Middle frontal gyrus (tissue), 1 donor: ENCODE measurements at regions not wholly inside any gene's neighbourhood (a gene's known extent, or its start where the extent isn't known, plus 50 kb on each side); places are given as distances from the start of the nearest gene placed in this dataset.
"Not testable (repeated sequence)": the region's sequence is repeated elsewhere in the genome, so short reads cannot be mapped to it uniquely, and the experiment has no call there.

Experiments
- DNase-seq: peaks from one replicate; pipeline ENCODE4 v3.0.0-alpha.2; 2015; ENCODE audit warnings: low spot score; ENCODE audit errors: extremely low spot score

DNA sequence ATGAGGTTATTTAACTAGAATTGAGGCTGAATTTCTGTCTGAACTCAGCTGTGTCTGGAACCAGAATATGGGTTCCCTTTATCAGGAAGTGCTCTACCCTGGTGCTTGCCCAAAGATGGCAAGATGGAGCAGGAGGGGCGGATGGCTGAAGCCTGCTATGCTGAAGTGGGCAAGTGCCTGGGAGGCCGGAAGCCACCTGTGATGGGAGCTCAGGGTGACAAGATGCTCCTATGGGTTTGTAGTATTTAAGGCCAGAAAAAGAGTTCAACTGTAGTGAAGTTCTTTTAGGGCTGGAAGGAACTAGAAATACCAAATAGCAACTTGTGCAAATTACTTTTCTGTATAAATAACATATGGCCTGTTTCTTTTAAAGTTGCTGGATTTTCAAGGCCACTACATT is 808.9 kb upstream of the RAB6C start:
- no peak for DNase-seq

- DNase-seq: no peak
These were observed 805.3 kb upstream of the RAB6C start for GRCh38 chr2:129174143-129174542.

GRCh38 chr2:129175051-129175450 is 804.4 kb upstream of the RAB6C start:
- DNase-seq: no peak

DNA sequence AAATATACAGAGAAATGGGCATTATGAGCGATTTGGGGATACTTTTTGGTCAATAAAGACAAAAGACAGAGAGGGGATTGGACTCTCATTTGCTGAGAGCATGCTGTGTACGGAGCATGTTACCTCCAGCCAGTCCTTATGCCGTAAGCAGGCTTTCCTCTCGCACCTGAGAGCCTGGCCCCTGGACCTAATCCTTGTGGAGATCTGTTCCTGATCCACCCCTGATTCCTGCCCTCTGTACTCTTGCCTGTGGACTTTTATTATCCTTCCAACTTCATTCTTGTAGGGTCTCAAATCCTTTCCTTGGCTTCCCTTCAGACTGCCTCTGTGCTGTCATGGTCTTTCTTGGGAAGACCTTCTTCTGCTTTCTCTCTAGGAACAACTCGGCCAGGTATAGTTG is 803.1 kb upstream of the RAB6C start:
- DNase-seq: no peak

- no peak for DNase-seq
These were observed 801.1 kb upstream of the RAB6C start for GRCh38 chr2:129178356-129178755.

- no peak for DNase-seq
These were observed 800.3 kb upstream of the RAB6C start for GRCh38 chr2:129179199-129179598.

DNA sequence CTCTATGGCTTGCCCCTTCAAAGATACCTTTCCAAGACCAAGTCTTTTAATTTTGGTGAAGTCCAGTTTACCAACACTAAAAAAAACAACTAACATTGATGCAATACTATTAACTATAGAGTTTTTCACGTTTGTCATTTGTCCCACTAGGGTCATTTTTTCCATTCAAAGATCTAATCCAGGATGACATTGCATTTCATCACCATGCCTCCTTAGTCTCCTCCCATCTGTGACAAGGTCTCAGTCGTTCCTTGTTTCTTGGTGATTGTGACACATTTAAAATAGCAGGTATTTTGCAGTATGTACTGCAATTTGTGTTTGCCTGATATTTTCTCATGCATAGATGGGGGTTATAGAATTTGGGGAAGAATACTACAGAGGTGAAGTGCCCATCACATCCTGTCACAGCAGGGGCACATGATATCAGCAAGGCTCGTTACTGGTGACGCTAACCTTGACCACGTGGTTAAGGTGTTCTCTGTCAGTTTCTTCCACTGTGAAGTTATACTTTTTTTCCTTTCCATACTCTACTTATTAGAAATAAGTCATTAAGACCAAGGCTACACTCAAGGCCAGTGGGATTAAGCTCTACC is 799.2 kb upstream of the RAB6C start:
- no peak for DNase-seq

DNA sequence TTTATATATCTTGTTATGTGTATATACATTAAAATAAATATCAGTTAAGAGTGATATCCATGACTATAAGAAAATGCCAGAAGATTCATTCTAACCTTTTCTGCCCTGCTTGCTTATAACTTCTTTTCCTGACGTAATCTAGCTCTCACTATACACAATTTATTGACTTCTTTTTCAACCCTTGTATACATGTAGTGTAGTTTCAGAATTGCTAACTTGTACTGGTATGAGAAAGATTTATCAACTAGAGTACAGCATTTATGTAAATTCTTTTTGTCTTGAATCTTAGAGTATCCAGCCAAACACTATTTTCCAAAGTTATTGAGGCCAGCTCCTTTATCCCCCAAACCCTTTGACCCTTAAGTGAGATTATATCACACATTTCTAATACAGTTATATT is 798.0 kb upstream of the RAB6C start:
- DNase-seq: no peak

DNA sequence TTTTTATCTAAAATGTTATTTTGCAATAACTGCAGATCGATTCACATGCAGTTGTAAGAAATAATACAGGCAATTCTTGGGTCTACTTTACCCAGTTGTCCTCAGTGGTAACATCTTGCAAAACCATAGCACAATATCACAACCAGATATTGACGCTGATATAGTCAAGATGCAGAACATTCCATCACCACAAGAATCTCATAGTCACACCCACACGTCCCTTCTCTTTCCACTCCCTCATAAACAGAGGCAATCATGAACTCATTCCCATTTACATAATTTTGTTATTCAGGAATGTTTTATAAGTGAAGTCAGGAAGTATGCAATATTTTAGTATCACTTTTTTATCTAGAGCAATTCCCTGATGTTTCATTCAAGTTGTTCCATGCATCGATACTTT is 797.5 kb upstream of the RAB6C start:
- DNase-seq: no peak

DNA sequence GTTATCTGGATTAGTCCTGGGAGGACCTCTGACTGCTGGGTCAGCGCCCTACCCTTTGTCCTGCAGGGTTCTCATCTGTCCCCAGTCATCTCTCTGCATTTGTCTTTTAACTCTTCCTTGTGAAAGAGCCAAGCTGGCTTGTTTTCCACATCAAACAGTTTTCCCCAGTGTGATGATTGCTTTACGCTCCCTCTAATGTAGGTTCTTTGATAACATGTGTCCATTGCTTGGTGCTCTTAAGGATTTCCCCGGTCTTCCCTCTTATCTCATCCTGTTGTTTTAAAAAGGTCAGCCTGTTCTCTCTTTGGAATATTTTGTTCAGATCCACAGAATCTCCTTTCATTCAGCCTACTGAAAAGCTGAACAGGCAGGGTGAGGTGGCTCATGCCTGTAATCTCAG is 792.1 kb upstream of the RAB6C start:
- no peak for DNase-seq

- no peak for DNase-seq
These were observed 791.0 kb upstream of the RAB6C start for GRCh38 chr2:129188451-129188850.

- DNase-seq: no peak
These were observed 789.7 kb upstream of the RAB6C start for GRCh38 chr2:129189617-129190319.

DNA sequence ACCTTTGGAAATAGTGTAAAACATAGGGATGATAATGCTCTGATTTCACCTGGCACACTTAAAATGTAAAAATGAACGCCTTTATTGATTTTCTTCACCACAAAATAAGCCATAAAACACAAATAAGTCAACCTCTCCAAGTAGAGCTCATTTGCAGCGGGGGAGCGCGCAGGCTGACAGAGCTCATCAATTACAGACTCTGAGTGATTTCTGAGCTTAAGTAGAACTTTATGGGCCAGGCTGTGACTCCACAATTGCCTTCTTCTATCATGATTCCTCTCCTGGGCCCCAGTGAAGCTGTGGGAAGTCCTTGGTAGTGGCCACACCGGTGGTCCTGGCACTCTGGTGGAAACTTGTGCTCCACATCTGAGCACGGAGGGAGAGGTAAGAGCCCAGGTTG is 789.0 kb upstream of the RAB6C start:
- no peak for DNase-seq

DNA sequence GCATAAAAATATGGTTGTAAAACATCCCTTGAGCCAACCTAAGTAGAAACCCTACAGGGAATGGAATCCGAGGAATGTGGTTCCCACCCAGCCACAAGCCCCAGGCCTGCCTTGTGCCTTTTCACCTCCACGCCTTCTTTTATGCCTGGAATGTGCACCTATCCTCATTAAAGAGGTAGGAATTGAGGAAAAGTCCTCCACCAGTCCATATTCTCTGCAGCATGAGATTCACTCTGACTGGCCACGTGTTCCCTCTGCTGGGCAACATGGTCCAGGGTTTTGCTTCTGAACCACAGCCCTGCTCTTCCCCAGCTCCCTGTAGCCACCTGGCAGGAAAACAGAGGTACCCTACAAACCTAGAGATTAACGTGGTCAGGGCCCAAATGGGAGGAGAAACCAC is 787.9 kb upstream of the RAB6C start:
- no peak for DNase-seq

GRCh38 chr2:129192117-129192516 is 787.3 kb upstream of the RAB6C start:
- DNase-seq: no peak

DNA sequence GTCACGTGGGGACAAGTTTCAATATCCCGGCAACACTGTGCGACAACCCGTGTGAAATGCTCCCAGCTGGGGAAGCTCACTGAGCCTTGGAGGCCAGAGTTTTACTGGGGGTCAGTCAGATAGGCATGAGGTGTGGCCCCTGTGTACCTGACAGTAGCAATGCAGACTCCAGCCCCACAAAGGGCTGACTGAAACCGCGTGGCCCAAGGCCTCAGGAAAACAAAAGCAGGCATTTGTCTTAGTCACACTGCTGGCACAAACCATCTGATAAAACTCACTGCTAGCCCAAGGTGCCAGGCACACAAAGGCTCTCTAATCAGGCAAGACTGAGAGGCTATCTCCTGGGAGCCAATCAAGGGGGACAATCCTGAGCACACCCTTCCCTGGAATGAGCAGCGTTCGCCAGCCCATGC is 786.6 kb upstream of the RAB6C start:
- no peak for DNase-seq

DNA sequence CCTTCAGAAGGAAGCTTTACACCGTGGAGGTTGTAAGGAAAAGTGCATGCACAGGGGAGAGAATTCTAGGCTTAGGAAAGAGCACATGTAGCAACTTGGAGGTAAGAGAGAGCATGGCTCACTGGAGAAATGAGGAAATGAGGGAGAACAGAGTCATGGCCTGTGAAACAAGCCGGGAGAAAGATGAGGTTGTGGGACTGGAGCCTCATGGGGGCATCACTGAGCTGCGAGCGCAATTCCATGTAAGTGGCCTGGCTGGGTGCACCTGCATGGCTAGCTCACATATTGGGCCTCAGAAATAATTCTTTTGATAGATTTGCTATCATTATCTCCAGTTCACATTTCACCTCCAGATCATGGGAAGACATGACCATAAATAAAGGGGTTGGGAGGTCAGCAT is 785.5 kb upstream of the RAB6C start:
- no peak for DNase-seq

- DNase-seq: no peak
These were observed 780.0 kb upstream of the RAB6C start for GRCh38 chr2:129199501-129199900.

GRCh38 chr2:129201696-129202095 is 777.8 kb upstream of the RAB6C start:
- no peak for DNase-seq

- DNase-seq: no peak
These were observed 776.1 kb upstream of the RAB6C start for GRCh38 chr2:129203331-129203730.

- not testable (repeated sequence) for DNase-seq
These were observed 774.9 kb upstream of the RAB6C start for GRCh38 chr2:129204581-129204980.

DNA sequence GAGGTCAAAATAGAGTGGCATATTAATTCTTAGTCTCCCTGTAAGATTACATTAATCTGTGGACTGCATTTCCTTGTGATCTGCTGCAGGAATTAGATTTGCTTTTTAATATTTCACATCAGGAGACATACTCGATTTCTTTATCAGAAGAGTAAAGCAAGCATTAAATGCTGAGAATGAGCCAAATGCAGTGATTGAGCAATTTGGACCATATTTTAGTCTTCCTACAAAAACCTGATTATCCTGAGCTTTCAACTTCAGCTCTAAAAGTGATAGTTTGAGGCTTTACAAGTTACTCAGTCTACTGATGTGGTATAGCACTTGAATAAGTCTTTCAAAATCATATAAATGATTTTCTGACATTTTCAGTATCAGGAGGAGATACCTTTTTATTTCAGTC is 774.3 kb upstream of the RAB6C start:
- no peak for DNase-seq

DNA sequence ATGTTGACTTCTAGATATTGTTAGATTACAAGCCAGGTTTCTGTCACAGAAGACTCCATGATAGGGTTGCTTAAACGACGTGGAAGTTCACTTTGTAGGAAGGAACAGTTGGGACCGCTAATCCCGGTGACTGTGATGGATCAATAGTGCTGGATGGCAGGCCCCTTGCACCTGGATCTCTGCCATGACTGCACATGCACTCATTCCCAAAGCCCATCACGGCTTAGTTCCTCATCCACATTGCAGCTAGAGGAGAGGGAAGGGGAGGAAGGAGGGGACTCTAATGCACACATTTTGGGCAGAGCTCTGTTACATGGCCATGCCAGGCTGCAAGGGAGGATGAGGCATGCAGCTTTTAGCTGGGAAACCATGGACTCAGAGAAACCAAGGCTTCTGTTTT is 773.7 kb upstream of the RAB6C start:
- DNase-seq: no peak
